ENCODE measurements at regions not wholly inside any gene's neighbourhood (a gene's known extent, or its start where the extent isn't known, plus 50 kb on each side); places are given as distances from the start of the nearest gene placed in this dataset.
"Not testable (repeated sequence)": the region's sequence is repeated elsewhere in the genome, so short reads cannot be mapped to it uniquely, and the experiment has no call there.

DNA sequence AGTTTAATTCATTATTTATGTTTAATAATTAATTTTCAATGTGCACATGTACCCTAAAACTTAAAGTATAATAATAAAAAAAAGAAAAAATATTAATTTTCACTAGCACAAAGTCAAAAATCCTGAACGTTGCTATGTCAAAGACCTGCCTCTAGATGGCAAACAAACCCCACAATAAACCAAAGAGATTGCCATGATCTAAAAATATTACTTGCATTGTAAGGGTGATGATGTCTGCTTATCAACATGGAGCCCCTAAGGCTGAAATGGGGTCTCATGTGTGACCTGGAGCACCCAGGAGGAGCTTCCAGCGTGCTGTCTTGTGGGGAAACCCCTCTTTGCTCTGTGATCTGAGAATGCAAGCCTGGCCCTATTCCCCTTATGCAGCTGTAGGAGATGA, 1259.3 kb downstream of the RPIA start:
- TF ChIP-seq, protein P1, sequence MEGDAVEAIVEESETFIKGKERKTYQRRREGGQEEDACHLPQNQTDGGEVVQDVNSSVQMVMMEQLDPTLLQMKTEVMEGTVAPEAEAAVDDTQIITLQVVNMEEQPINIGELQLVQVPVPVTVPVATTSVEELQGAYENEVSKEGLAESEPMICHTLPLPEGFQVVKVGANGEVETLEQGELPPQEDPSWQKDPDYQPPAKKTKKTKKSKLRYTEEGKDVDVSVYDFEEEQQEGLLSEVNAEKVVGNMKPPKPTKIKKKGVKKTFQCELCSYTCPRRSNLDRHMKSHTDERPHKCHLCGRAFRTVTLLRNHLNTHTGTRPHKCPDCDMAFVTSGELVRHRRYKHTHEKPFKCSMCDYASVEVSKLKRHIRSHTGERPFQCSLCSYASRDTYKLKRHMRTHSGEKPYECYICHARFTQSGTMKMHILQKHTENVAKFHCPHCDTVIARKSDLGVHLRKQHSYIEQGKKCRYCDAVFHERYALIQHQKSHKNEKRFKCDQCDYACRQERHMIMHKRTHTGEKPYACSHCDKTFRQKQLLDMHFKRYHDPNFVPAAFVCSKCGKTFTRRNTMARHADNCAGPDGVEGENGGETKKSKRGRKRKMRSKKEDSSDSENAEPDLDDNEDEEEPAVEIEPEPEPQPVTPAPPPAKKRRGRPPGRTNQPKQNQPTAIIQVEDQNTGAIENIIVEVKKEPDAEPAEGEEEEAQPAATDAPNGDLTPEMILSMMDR (IDR thresholded peaks at IDR 0.05), result not testable (repeated sequence)
- TF ChIP-seq EP300 (IDR thresholded peaks at IDR 0.05), result not testable (repeated sequence)

Measured in tibial nerve (tissue), 4 donors.